ENCODE measurements at regions not wholly inside any gene's neighbourhood (a gene's known extent, or its start where the extent isn't known, plus 50 kb on each side); places are given as distances from the start of the nearest gene placed in this dataset.

GRCh38 chr2:8485736-8486135 lies 196.1 kb upstream of the ID2 start (continued):
- TF ChIP-seq ZBTB5 (IDR thresholded peaks at IDR 0.05): no peak

GRCh38 chr2:8486141-8486540 lies 195.7 kb upstream of the ID2 start:
- FAIRE-seq (no peak), ATAC-seq (no peak), DNase-seq (ENCODE audit: extremely low read depth in 1 of 4, low spot score in 3 of 4) (no peak)
- no TSS peak for BruUV-seq (replicated peaks)
- no peaks in the 10 kb centered on the region for H4K20me1 ChIP-seq (replicated peaks; ENCODE audit: control insufficient read depth, insufficient read depth, low read length)
- H3K4me3 ChIP-seq: no peak overlapping the region
- no peak overlapping the region for H3K9ac ChIP-seq (ENCODE audit: insufficient read depth in 1 of 2, low read depth in 2 of 2, low read length in 2 of 2)
- peaks cover 36 to 66% of the 10 kb centered on the region in 2 experiments for H3K27me3 ChIP-seq (ENCODE audit: control insufficient read depth in 2 of 2, insufficient read depth in 2 of 2, low read length in 2 of 2)
- TF ChIP-seq MYNN (IDR thresholded peaks at IDR 0.05) (no peak), MYNN (CRISPR knock-in tag; IDR thresholded peaks at IDR 0.05) (no peak), BHLHE40 (IDR thresholded peaks at IDR 0.05; ENCODE audit: low read length) (no peak), BACH1 (tag; IDR thresholded peaks at IDR 0.05) (no peak), HNRNPL (IDR thresholded peaks at IDR 0.05; ENCODE audit: low read depth, low read length) (no peak), SAFB2 (IDR thresholded peaks at IDR 0.05; ENCODE audit: borderline replicate concordance, low read depth, low read length, severe bottlenecking) (no peak), NCOA2 (IDR thresholded peaks at IDR 0.05; ENCODE audit: partially characterized antibody in 2 of 2) (no peak), USF2 (CRISPR knock-in tag; IDR thresholded peaks at IDR 0.05) (no peak), KDM2B (CRISPR knock-in tag; IDR thresholded peaks at IDR 0.05) (no peak)
- whole genome bisulfite sequencing (ENCODE audit: insufficient coverage, low coverage, missing lambda C conversion rate): 1% methylated on average over 4 of the region's 4 CpGs
- H3K4me1 ChIP-seq (replicated peaks in 1 of 2; ENCODE audit: control insufficient read depth in 2 of 2, insufficient read depth in 2 of 2, low read length in 2 of 2): no peaks in the 10 kb centered on the region
- ChIA-PET CTCF (ENCODE audit: low intra/inter-chr PET ratio) (no interaction called here), POLR2A (no interaction called here)
- H2AFZ ChIP-seq (ENCODE audit: low read depth, low read length): no peak overlapping the region
- intact Hi-C loops (cut with micrococcal nuclease) (no loop called here), in situ Hi-C loops (cut with MboI) (no loop called here)
- H3K36me3 ChIP-seq (ENCODE audit: control insufficient read depth, insufficient read depth, low read length): no peaks in the 10 kb centered on the region
- no peaks in the 10 kb centered on the region for H3K9me1 ChIP-seq (ENCODE audit: control insufficient read depth, insufficient read depth, low read length)
- no peaks in the 10 kb centered on the region for H3K79me2 ChIP-seq (ENCODE audit: control insufficient read depth, insufficient read depth, low read length)
- H3K4me2 ChIP-seq (ENCODE audit: insufficient read depth, low read length): no peak overlapping the region
- H3K27ac ChIP-seq (ENCODE audit: extremely low read depth, low read depth, low read length): no peak overlapping the region
- no peaks in the 10 kb centered on the region for H3K9me3 ChIP-seq (replicated peaks; ENCODE audit: control insufficient read depth, insufficient read depth, low read depth, low read length)

Data from K562 (cell line).